ENCODE measurements at regions not wholly inside any gene's neighbourhood (a gene's known extent, or its start where the extent isn't known, plus 50 kb on each side); places are given as distances from the start of the nearest gene placed in this dataset.

DNA sequence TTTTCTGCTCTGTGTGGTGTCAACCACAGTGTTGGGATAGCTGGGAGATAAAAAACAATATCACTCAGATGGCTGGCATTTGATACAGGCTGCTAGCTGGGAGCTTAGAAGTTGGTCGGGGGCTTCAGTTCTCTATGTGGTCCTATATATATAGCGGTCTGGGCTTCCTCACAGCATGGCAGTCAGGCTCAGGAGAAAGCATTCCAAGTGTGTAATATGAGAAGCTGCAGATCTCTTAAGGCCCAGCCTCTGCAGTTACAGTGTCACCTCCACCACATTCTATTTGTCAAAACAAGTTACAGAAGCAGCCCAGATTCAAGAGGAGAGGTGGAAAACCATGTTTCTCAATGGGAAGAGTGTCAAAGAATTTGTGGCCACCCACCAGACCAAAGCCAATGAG is 108.1 kb upstream of the NIPBL start:
- WGBS, result 89% methylated on average over 2 of the region's 2 CpGs
- DNase-seq (ENCODE audit: low spot score in 2 of 2), result no peak
- no peaks in the 10 kb centered on the region for H3K36me3 ChIP-seq
- no peak overlapping the region for H3K4me3 ChIP-seq
- H3K4me1 ChIP-seq, result no peaks in the 10 kb centered on the region
- TF ChIP-seq, protein P1, sequence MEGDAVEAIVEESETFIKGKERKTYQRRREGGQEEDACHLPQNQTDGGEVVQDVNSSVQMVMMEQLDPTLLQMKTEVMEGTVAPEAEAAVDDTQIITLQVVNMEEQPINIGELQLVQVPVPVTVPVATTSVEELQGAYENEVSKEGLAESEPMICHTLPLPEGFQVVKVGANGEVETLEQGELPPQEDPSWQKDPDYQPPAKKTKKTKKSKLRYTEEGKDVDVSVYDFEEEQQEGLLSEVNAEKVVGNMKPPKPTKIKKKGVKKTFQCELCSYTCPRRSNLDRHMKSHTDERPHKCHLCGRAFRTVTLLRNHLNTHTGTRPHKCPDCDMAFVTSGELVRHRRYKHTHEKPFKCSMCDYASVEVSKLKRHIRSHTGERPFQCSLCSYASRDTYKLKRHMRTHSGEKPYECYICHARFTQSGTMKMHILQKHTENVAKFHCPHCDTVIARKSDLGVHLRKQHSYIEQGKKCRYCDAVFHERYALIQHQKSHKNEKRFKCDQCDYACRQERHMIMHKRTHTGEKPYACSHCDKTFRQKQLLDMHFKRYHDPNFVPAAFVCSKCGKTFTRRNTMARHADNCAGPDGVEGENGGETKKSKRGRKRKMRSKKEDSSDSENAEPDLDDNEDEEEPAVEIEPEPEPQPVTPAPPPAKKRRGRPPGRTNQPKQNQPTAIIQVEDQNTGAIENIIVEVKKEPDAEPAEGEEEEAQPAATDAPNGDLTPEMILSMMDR (IDR thresholded peaks at IDR 0.05), result no peak
- TF ChIP-seq EP300 (IDR thresholded peaks at IDR 0.05) (no peak), POLR2AphosphoS5 (IDR thresholded peaks at IDR 0.05) (no peak), POLR2A (IDR thresholded peaks at IDR 0.05) (no peak)
- no peak overlapping the region for H3K27ac ChIP-seq
- no peaks in the 10 kb centered on the region for H3K27me3 ChIP-seq
- no peaks in the 10 kb centered on the region for H3K9me3 ChIP-seq

DNA sequence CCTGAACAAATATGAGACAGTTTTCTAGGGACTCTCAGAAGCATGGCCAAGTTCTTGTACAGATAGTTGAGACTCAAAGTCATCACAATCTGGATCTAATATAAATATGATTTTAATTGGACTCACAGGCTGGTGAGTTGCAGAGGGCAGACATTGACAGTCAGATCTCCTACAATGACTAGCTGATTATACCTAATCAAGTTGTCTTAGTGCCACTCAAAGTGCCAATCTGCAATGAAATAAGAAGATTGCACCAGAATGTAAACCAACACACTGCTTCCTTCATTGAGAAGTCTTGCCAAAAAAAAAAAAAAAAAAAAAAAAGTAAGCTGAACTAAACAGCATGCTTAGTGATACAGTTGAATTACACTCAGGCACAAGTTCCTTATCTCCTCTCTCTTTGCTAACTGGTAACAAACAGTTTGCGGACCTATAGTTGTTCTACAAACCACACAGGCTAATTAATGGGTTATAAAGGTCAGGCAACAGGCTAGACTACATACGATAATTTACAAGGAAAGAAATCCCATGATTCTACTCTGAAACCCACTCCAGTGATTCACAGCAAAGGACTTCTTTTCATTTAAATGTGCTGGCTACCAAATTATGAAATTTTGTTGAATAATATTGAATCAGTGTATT is 107.3 kb upstream of the NIPBL start:
- 75% methylated on average over 2 of the region's 2 CpGs for WGBS
- TF ChIP-seq, protein P1 (IDR thresholded peaks at IDR 0.05), result no peak
- TF ChIP-seq POLR2AphosphoS5 (IDR thresholded peaks at IDR 0.05) (no peak), POLR2A (IDR thresholded peaks at IDR 0.05) (no peak), EP300 (IDR thresholded peaks at IDR 0.05) (no peak)

DNA sequence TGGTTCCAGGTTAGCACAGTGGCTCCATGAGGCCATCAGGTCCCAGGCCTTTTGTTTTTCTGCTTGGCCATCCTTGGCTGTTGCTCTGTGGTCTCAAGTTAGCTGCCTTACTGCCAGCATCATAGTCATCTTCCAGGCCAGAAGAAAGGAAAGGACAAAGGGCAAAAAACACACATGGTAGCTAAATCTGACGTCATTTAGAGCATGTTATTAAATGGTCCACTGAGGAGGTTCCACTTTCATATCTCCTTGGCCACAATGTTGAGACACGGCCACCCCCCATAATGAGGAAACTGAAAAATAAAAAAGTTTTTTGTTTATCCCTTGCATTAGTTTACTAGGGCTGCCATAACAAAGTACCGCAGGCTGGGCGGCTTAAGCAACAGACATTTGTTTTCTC is 106.4 kb upstream of the NIPBL start:
- Histone ChIP-seq H3K36me3 (no peaks in the 10 kb centered on the region), H3K27me3 (no peaks in the 10 kb centered on the region), H3K9me3 (no peaks in the 10 kb centered on the region), H3K27ac (no peak overlapping the region), H3K4me3 (no peak overlapping the region), H3K4me1 (no peaks in the 10 kb centered on the region)
- DNase-seq (ENCODE audit: low spot score in 2 of 2), result no peak
- TF ChIP-seq, protein P1 (IDR thresholded peaks at IDR 0.05), result no peak
- no peak for TF ChIP-seq EP300 (IDR thresholded peaks at IDR 0.05)
- no peak for TF ChIP-seq POLR2AphosphoS5 (IDR thresholded peaks at IDR 0.05)
- no peak for TF ChIP-seq POLR2A (IDR thresholded peaks at IDR 0.05)
- WGBS, result 95% methylated on average over 4 of the region's 4 CpGs

More for the DNA sequence above, 107.3 kb upstream of the NIPBL start:
- no peaks in the 10 kb centered on the region for H3K36me3 ChIP-seq
- DNase-seq (ENCODE audit: low spot score in 2 of 2), result no peak
- H3K9me3 ChIP-seq, result no peaks in the 10 kb centered on the region
- H3K4me1 ChIP-seq, result no peaks in the 10 kb centered on the region
- no peak overlapping the region for H3K27ac ChIP-seq
- no peak overlapping the region for H3K4me3 ChIP-seq
- H3K27me3 ChIP-seq, result no peaks in the 10 kb centered on the region

DNA sequence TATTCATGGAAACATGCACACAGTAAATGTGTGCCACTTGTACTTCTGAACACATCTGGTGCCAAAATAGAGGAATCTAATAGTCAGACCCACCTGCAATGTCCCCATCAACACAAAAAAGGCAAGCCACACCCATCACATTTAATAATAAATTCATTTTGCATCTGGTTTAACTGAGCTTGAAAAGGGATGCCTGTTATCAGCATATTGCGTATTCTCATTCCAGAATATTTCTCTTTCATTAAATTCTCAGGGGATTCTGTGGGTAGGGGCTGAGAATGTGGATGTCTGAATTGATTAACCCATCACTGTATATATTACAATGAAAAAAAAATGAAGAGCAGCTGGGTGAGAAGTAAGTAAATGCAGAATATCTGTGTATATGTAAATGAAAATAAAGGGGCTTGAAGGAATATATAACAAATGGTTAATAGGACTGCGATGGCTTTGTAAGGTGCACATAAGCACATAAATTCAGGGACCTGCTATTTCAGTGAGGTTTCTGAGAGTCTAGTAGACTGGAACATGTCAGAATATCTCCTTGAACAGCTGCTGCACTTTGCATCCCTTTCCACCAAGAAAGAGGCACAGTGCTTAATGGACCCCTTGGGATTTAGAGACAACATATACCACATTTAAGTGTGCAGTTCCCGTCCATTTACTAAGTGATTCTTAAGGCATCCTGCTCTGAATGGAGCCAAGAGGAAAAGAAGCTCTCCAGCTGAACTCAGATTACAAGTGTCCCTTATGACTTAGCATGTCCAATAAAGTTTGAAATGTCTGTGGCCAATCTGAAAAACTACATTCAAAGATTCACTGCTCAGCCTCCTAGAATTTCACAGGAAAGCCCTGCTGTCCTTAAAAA is 104.1 kb upstream of the NIPBL start:
- no peak for DNase-seq (ENCODE audit: low spot score in 2 of 2)
- Histone ChIP-seq H3K9me3 (no peaks in the 10 kb centered on the region), H3K4me1 (no peaks in the 10 kb centered on the region), H3K4me3 (no peak overlapping the region), H3K27ac (no peak overlapping the region), H3K36me3 (no peaks in the 10 kb centered on the region), H3K27me3 (no peaks in the 10 kb centered on the region)
- TF ChIP-seq POLR2AphosphoS5 (IDR thresholded peaks at IDR 0.05) (no peak), POLR2A (IDR thresholded peaks at IDR 0.05) (no peak), EP300 (IDR thresholded peaks at IDR 0.05) (no peak)
- TF ChIP-seq, protein P1 (IDR thresholded peaks at IDR 0.05), result no peak
- WGBS, result 74% methylated on average over 3 of the region's 3 CpGs

DNA sequence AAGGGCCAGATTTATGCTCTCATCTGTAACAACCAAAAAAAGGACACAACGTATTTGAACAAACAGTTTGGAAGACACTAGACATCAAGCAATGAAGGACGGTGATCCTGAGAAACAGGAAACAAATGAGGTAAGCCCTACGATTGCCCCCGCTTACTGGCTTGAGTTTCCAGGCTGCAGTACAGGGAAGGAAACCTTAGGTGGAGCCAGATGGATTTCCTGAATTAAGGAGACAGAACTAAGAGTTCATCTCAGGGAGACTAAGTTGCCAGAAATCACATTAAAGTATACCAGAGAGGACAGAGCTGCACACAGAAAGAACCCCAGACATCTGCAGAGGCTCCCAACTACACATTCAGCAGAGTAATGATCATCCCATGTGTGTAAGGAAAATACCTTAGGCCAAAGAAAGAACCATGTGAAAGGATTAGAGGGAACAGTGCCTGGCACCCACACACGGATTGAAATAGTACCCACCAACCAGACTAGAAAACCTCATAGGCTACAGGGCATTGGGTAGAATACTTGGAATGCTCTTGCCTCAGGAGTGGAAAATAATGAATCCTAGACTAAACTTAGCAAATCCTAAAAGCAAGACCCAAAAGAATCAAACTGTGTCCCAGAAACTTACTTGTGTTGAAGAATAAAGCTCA is 99.3 kb upstream of the NIPBL start:
- H3K27ac ChIP-seq, result no peak overlapping the region
- no peaks in the 10 kb centered on the region for H3K36me3 ChIP-seq
- H3K4me3 ChIP-seq, result no peak overlapping the region
- H3K4me1 ChIP-seq, result no peaks in the 10 kb centered on the region
- TF ChIP-seq EP300 (IDR thresholded peaks at IDR 0.05) (no peak), POLR2AphosphoS5 (IDR thresholded peaks at IDR 0.05) (no peak), POLR2A (IDR thresholded peaks at IDR 0.05) (no peak)
- TF ChIP-seq, protein P1 (IDR thresholded peaks at IDR 0.05), result no peak
- no peaks in the 10 kb centered on the region for H3K27me3 ChIP-seq
- 33% methylated on average over 5 of the region's 5 CpGs for WGBS
- no peak for DNase-seq (ENCODE audit: low spot score in 2 of 2)
- no peaks in the 10 kb centered on the region for H3K9me3 ChIP-seq
